ENCODE measurements at regions not wholly inside any gene's neighbourhood (a gene's known extent, or its start where the extent isn't known, plus 50 kb on each side); places are given as distances from the start of the nearest gene placed in this dataset.

GRCh38 chr5:156219483-156220005 is 107.4 kb upstream of the SGCD start:
- no peaks in the 10 kb centered on the region for H3K4me1 ChIP-seq (ENCODE audit: control insufficient read depth in 4 of 4, insufficient read depth in 4 of 4, low read length in 3 of 4)
- TF ChIP-seq HNF4A (conservative IDR thresholded peaks at IDR 0.05) (no peak), NR2F2 (IDR thresholded peaks at IDR 0.05) (no peak), RAD21 (IDR thresholded peaks at IDR 0.05) (no peak), ZBTB33 (IDR thresholded peaks at IDR 0.05) (no peak), TAF1 (conservative IDR thresholded peaks at IDR 0.05) (no peak), CTCF (IDR thresholded peaks at IDR 0.05; ENCODE audit: low read depth, low read length, missing input control) (no peak), JUND (IDR thresholded peaks at IDR 0.05) (no peak), HNF4G (IDR thresholded peaks at IDR 0.05) (no peak), MAX (IDR thresholded peaks at IDR 0.05) (no peak), REST (IDR thresholded peaks at IDR 0.05) (no peak), SP1 (IDR thresholded peaks at IDR 0.05) (no peak), RXRA (IDR thresholded peaks at IDR 0.05) (no peak), FOXA1 (IDR thresholded peaks at IDR 0.05) (no peak), ATF3 (IDR thresholded peaks at IDR 0.05) (no peak), GABPA (IDR thresholded peaks at IDR 0.05 in 1 of 2, conservative IDR thresholded peaks at IDR 0.05 in 1 of 2) (no peak)
- DNase-seq (ENCODE audit: low spot score), result no peak
- H3K9ac ChIP-seq (ENCODE audit: low read depth in 1 of 2, low read length in 2 of 2), result no peak overlapping the region
- WGBS, result 84% methylated on average over 3 of the region's 3 CpGs
- H3K36me3 ChIP-seq (ENCODE audit: control insufficient read depth in 4 of 4, insufficient read depth in 3 of 4, low read depth in 1 of 4, low read length in 3 of 4), result no peaks in the 10 kb centered on the region
- H3K4me3 ChIP-seq (ENCODE audit: low read depth in 1 of 3, low read length in 3 of 3), result no peak overlapping the region
- peaks cover 0 to 3% (median 0%) of the 10 kb centered on the region in 4 donors for H3K27me3 ChIP-seq (ENCODE audit: control insufficient read depth in 4 of 4, insufficient read depth in 4 of 4, low read length in 3 of 4)
- H3K27ac ChIP-seq (ENCODE audit: low read depth in 1 of 2, low read length in 2 of 2), result no peak overlapping the region
- peaks cover 0 to under 1% (median 0%) of the 10 kb centered on the region in 4 donors for H3K9me3 ChIP-seq (ENCODE audit: control insufficient read depth in 4 of 4, low read length in 3 of 4)

- Histone ChIP-seq H3K27ac (ENCODE audit: low read depth in 1 of 2, low read length in 2 of 2) (no peak overlapping the region), H3K9me3 (ENCODE audit: control insufficient read depth in 4 of 4, low read length in 3 of 4) (no peaks in the 10 kb centered on the region), H3K36me3 (ENCODE audit: control insufficient read depth in 4 of 4, insufficient read depth in 3 of 4, low read depth in 1 of 4, low read length in 3 of 4) (no peaks in the 10 kb centered on the region), H3K9ac (ENCODE audit: low read depth in 1 of 2, low read length in 2 of 2) (no peak overlapping the region), H3K27me3 (ENCODE audit: control insufficient read depth in 4 of 4, insufficient read depth in 4 of 4, low read length in 3 of 4) (peaks cover 0 to 3% (median 0%) of the 10 kb centered on the region in 4 donors), H3K4me3 (ENCODE audit: low read depth in 1 of 3, low read length in 3 of 3) (no peak overlapping the region), H3K4me1 (ENCODE audit: control insufficient read depth in 4 of 4, insufficient read depth in 4 of 4, low read length in 3 of 4) (no peaks in the 10 kb centered on the region)
- DNase-seq (ENCODE audit: low spot score), result no peak
- TF ChIP-seq ATF3 (IDR thresholded peaks at IDR 0.05) (no peak), TAF1 (conservative IDR thresholded peaks at IDR 0.05) (no peak), EGR1 (IDR thresholded peaks at IDR 0.05; ENCODE audit: low read depth in 2 of 2) (no peak), HNF4A (conservative IDR thresholded peaks at IDR 0.05) (no peak), NR2F2 (IDR thresholded peaks at IDR 0.05) (no peak)
- 52% methylated on average over 2 of the region's 2 CpGs for WGBS
These were observed 105.1 kb upstream of the SGCD start for GRCh38 chr5:156221816-156222215.

Data from liver (tissue), 8 donors.